ENCODE measurements at regions not wholly inside any gene's neighbourhood (a gene's known extent, or its start where the extent isn't known, plus 50 kb on each side); places are given as distances from the start of the nearest gene placed in this dataset.
"Not testable (repeated sequence)": the region's sequence is repeated elsewhere in the genome, so short reads cannot be mapped to it uniquely, and the experiment has no call there.

DNA sequence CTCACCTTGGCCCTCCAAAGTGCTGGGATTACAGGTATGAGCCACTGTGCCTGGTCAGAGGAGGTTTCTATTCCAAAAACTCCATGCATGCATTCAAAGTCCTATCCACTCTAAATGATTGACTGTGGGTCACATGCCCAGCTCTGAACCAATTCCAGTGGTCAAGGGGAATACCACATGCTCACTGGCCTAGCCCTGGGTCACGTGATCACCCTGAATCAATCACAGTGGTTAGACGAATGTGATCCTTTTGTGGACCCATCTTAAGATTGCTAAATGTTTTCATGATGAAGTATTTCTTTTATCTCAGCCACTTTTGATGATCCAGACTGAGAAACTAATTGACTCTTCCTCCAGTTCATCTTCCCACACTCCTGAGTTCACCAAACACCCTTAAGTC lies 475.8 kb downstream of the PREX1 start:
- no peak for DNase-seq

DNA sequence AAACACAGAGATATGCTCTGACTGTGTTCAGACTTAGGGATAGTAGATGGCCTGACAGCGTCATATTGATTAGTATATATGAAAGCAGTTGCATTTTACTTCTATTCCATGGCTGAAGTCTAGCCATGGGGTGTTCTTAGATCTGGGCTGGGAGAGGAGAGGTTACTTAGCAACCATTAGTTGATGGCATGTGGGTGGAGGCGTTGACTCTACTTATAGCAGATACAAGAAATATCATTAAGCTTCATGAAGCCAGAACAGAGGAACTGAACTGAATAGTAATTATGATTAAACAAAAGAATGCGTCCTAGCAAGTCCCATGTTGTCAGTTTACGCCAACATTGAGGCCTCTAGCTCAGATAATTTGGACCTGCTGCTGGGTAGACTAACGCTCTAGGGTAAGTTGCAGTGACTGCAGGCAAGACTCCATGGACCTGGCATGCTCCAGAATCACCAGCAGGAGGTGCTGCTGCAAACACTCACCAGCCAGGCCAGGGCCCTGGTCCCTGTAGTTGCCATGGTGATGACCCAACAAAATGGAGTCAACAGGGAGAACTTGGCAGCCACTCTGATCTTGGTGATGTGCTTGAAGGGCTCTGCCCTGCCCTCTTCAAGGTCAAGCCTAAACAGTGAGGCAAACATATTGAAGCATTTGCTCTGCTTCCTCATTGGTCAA lies 477.3 kb downstream of the PREX1 start:
- no peak for DNase-seq

DNA sequence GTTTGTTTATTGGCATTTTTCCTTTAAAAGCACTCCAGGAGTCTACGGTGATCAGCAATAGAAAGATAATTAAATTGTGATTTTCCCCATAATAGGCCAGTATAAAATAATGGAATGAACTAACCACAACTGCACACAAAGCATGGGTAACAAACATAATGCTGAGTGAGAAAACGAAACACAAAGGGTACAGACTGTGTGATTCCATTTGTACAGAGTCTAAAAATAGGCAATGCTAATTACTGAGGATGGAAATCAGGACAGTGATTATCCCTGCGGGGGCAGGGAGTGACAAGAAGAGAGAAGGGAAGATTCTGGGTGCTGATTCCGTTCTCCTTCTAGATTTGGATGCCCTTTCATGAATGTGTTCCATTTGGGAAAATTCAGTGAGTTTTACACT lies 478.1 kb downstream of the PREX1 start:
- no peak for DNase-seq

DNA sequence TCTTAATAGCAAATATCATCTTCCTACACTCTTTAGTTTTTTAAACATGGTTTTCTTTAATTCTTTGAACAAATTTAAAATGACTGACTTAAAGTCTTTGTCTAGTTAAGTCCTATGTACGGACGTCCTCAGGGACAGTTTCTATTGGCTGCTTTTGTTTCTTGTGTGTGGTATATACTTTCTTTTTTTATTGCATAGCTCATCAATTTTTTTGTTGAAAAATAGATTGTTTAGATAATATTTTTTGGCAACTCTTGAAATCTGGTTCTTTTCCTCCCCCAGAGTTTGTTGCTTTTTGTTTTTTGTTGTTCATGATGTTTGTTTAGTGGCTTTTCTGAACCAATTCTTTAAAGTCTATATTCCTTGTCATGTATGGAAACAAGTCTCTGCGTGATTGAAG lies 479.8 kb downstream of the PREX1 start:
- no peak for DNase-seq

DNA sequence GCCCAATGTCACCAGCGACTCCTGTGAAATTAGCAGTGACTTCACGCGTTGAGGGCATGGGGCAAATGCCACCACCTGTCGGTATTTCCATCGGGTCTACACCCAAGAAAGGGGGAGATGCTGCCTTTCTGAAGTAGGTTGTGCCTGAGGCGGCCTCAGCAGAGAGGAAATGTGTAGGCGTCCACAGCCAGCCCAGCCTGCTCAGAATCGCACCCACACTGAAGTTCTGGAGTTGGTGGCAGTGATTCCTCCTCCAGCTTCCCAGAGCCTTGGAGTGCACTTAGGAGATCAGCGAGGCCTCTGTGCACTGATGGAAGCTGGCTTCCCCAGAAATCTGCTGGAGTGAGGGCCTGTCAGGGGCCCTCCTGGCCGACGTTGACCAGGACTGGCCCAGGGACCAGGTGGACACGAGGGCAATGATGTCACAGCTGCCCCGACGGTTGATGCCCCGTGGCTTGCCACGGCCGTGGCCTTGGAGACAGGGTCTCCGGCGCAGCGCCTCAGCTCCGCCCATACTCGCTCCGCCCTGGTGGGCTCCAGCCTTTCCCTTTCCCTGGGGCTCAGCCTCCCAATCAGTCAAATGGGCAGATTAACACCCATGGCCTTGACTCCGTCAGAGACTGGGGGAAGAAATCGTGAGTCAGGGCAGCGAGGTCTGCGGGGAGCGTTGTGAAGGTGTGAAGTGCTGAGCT lies 484.8 kb downstream of the PREX1 start:
- DNase-seq = no peak

DNA sequence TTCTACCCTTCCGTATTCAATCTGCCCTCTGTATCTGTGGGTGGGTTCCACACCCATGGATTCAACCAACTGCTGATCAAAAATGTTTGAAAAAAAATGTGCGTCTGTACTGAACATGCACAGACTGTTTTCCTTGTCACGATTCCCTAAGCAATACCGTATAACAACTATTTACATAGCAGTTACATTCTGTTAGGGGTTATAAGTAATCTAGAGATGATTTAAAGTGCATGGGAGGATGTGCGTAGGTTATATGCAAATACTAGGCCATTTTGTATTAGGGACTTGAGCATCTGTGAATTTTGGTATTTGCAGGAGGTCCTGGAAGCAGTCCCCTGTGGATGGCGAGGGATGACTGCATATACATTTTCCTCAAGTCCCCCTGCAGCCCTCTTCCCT lies 486.9 kb downstream of the PREX1 start:
- no peak for DNase-seq

DNA sequence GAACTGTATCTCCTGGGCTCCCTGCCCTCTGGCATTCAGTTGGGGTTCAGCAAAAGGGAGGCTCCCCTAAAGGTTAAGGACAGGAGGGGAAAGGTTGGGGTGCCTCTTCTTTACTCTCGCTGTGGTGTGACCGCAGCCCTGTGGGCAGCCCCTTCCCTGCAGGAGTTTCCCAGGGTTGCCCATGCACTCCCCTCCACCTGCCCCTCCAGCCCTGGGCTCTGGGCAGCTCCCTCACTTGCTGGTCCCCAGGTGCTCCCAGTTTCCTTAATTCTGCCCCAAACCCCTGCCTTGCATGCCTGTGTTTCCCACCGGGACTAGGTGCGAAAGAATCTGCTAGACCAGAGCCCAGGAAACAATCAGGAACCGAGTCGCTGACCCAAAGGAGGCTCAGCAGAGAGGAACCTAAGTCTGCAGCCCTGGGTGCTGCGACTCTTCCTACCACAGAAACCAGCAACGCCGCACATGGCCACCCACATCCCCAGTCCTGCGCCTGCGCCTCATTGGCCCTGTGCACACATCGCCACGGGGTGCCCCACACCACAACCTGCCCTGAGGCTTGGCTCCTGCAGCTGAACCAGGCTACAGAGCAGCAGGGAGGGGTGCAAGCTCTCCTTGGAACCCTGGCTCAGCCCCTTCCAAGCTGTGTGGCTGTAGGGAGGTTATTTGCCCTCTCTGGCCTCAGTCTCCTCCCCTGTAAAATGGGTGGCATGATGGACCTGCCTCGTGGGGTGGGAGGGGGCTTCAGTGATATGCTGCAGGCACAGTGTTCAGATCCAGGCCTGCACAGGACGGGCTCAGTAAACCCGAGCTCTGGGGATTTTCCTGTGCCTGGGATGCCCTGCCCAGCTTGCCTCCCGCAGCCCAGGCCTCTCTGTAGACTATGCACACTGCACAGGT lies 487.6 kb downstream of the PREX1 start:
- no peak for DNase-seq

DNA sequence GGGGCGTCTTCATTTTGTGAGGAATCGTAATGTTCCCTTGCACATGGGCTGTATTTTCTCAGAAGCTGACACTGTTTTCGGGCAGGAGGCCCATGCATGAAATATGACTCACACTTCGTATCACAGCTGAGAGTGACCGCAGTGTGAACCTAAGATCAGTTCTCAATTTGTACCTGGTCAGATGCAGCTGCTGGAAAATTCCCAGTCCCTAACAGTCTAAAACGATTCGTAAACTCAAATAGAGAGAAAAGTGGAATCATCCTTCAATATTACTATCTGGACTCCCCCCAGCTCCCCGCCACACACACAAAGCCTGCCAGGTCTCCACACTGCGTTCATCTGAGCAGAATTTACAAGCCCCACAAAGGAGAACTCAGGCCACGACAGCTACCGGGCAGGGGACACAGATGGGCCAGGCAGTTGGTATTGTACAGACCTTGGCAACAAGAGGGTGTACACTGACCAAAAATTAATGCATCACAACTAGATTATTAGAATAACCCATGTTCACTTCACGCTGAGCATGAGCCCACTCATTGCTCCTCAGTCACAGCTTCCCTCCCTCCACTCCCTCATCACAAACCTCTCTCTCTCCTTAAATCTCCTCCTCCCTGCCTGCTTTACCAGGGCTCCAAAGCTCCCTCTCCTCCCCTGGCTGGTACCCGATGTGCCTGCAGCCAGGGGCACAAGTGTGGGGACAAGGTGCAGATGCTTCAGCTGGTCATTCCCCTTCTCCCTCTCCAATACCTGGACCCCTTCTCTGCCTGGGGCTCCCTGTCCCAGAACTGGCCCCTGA lies 488.4 kb downstream of the PREX1 start:
- DNase-seq = no peak

DNA sequence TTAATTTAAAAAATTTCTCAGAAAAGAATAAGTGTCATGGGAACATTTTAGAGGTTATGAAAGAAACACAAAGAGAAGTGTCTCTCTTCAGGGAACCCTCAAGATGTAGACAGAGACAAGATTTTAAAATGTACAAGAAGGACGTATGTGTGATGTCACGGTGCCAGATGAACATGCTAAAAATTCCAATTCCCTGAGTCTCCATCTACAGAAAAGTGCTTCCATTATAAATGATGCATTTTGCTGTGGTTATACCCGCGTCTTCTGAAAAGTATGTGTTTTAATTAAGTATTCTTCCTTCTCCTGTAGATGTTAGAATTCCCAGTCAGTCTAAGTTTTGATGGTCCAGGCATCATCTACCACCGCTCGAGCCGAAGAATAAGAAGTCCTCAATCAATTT lies 489.1 kb downstream of the PREX1 start:
- no peak for DNase-seq

DNA sequence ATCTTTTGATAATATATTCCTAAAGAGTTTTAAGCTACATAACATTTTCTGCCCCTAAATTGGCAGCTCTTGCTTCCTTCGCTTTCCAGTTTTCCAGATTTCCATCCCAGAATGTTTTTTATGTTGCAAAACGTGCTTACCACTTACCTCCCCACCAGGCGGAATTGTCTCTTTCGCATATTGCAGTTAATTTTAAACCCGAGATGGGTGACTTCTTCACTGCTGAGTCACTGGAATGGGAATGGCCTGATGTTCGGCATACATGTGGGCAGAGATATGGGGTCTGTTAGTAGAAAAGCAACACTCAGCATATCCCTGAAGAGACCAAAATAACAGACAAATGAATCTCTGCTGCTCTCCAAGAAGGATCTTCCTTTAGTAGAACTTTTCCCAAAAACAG lies 491.2 kb downstream of the PREX1 start:
- no peak for DNase-seq

DNA sequence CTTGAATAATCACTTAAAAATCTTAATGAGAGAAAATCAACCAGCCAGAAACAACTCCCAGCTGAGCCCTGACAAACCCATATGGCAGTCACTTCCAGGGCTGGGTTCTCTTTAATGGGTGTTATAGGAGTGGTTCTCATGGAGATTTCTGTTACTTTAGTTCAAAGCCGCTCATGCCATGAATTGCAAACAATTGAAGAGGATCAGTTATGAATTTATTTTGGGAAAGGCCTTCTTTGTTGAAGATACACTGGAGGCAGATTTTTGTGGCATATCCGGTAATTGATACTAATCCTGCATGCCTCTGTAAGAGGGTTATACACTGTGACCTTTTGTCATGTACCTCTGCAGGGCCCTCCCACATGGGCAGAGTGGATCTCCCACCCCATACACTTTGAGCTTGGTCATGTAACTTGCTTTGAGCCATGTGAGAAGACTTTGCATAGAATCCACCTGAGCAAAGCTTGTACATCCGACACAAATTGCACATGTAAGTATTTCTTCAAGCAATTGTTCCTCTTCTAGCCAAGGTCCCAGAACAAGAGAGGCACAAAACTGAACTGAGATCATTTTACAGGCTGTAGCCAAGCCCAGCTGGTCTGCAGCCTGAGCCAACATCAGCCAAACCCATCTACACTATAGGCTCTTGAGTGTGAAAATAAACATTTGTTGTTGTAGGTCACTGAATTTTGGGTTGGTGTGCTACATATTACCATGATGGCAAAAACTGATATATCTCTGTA lies 492.3 kb downstream of the PREX1 start:
- no peak for DNase-seq

DNA sequence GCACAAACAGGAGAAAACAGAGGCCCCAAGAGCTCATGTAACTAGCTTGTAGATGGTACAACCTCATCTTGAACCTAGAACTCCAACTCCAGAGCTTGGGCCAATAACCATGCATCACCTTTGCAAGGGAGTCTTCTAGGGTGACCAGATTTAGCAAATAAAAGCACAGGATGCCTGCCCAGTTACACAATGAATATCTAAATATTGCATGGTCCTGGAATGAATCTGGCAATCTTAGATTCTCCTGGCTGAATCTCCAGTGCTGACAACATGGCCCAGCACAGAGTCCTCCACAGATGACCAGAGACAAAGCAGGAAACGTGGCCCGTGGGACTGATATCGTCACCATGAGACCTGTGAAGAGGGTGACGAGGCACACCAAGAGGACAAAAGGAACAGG lies 494.1 kb downstream of the PREX1 start:
- DNase-seq = no peak

DNA sequence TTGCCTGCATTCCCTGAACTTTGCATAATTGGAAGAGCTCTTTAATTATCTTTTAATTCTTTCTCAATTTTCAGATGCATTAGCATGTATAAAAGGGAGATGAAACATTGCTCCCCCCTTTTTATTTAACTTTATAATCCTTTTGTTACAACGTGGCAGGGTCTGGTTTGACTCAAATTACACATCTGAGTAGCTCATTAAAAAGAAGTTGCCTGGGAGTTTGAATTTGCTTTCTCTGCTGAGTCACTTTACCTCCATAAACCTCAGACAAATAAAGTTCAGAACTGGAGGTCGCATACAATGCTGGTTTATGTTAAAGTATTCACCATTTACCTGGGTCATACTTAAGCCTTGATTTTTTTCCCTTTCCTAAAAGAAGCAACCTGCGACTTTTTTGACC lies 495.2 kb downstream of the PREX1 start:
- no peak for DNase-seq

DNA sequence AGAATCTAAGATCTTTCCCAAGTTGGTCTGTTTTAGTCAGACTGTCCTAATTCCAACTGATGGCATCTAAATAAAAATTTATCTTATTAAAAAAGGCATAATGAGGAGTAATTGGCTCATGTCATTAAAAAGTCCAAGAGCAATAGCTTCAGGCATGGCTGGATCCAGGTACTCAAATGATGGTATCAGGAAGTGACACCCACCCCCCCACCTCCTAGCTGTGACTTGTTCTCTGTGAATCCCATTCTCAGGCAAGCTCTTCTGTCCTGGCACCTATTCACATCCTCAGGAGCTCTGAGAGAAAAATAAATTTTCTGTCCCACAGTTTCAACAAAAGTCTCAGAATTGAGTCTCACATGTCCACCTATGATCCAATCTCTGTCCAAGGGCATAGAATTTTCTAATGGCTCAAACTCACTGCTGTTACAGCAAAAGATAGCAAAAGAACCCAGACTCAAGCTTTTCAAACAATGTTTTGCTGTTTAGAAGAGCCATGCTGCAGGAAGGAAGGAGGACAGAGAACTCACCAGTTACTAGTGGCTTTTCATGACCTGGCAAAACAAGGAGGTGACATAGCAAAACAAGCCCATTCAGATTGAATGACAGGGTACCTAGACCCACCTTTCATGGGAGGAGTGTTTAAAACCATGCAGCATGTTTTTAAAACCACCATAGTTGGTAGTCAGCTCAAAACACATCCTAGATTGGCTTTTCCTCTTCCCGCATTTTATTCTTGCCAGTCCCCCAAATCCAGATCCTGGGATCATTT lies 496.1 kb downstream of the PREX1 start:
- no peak for DNase-seq

DNA sequence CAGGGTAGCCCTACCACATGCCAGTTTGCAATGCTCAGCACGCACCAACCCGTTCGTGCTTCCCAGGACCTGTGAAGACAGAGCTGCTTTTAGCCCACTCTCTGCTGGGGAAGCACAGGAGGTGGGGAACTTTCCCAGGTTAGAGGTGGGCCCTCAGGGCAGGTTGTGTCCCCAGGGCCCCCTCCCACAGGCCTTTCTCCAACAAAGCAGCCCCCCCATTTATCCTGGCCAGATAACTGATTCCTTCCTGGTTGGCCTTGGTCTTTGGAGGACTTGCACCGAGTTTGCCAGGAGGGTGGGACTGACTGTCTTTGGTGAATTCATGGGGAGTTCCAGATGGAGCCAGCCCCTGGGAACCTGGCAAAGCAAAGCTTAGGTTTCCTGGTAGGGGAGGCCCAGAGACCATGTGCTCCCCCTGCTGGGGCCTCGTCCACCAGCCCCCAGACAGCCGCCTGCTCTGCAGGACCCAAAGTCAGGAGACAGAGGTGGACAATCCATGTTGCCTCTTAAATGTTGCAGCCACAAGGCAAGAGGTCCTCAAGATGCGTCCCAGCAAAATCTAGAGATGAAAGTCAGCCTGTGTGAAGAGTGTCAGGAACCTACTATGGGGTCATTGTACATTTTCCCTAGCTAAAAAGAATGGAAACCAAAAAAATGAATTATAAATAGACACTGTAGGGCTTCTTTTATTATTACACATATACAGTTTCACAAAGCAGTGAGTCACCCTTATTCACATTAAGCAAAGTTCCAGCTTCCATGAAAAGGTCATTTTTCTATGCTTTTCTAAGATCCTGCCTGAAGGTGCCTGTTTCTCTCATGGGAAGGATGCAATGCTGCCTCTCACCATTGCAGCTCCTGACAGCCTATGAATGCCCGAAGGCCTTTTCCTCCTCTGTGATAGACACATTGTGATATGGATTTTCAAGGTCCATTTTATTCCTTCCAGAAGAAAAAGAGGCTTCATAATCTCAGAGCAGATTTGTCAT lies 497.8 kb downstream of the PREX1 start:
- no peak for DNase-seq

DNA sequence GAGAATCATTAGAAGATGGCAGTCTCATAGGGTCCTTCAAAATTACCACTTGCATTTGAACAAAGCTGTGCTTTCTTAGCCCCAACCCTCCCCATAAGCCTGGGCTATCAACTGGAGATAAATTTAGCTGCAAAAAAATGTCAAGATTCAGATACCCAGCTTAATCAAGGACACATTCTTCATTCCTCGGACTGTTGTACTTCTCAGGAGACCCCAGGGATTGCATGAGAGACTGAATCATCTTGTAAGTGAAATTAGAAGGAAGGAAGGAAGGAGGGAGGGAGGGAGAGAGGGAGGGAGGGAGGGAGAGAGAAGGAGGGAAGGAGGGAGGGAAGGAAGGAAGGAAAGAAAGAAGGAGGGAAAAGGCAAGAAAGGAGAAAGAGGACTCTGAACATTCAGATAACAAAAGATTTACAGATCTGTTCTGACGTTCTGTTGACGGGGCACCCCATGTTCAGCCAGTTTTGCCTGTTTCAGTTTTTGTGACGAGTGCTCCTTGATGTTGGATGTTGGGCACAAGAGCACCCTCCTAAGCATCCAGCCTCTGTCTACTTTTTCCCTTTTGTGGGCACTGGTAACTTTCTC lies 498.7 kb downstream of the PREX1 start:
- DNase-seq = no peak

DNA sequence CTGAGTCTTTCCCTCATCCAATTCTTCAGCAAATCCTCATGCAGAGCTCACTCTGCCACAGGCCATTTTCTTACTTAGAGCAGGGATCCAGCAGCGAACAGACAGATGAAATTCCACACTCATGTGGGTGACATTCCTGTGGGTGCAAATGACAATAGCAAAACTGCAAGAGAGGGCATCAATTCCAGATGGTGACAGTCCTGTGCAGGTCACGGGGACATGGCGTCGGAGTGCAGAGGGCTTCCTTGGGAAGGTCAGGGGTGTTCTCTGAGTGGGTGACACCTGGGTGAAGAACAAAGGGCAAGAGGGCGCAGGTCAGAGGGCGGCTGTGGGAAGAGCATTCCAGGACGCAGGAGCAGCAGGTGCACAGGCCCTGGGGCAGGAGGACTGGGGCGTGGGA lies 500.0 kb downstream of the PREX1 start:
- DNase-seq = not testable (repeated sequence)

DNA sequence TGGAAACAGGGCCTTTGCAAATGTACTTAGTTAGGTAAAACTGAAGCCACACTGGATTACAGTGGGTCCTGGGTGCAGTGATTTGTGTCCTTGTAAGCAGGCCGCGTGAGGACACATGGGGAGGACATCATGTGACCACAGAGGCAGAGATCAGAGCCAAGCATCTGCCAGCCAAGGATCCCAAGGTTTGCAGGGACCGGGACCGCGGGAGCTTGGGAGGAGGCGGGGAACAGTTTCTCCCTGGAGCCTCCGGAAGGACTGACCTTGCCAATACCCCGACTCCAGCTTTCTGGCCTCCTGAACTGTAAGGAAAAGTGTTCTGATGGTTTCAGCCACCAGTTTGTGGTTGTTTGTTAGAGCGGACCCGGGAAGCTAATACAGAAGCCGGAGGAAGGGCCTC lies 500.9 kb downstream of the PREX1 start:
- no peak for DNase-seq

DNA sequence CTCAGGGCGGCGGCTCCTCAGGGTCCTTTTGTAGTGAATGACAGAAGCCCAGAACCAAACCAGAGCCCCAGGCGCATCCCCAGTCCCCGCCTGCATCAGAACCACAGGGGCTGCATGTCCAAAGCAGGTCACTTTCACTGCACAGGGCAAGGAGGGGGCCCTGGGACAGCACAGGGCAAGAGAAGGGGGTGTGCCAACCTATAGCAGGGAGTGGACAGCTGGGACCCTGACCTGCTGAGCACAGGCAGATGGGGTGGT lies 501.4 kb downstream of the PREX1 start:
- DNase-seq = no peak

Data from stimulated activated naive CD4-positive, alpha-beta T cell (primary cell).